ENCODE measurements at regions not wholly inside any gene's neighbourhood (a gene's known extent, or its start where the extent isn't known, plus 50 kb on each side); places are given as distances from the start of the nearest gene placed in this dataset.

- no TSS peak for BruUV-seq (replicated peaks)
- no peaks in the 10 kb centered on the region for H3K9me2 ChIP-seq (ENCODE audit: insufficient read depth)
- ChIA-PET POLR2A (ENCODE audit: unreplicated experiment) (no interaction called here), CTCF (no interaction called here)
- H3F3A ChIP-seq (ENCODE audit: insufficient read depth, low read depth): no peaks in the 10 kb centered on the region
- no peaks in the 10 kb centered on the region for H3K79me2 ChIP-seq (ENCODE audit: low read depth)
- no peaks in the 10 kb centered on the region for H3K27me3 ChIP-seq (ENCODE audit: insufficient read depth, low read depth)
- H3K27ac ChIP-seq: no peak overlapping the region
- H4K20me1 ChIP-seq (ENCODE audit: insufficient read depth): no peaks in the 10 kb centered on the region
- TF ChIP-seq CTCF (conservative IDR thresholded peaks at IDR 0.05): no peak
- no peak for TF ChIP-seq EZH2 (IDR thresholded peaks at IDR 0.05; ENCODE audit: low read depth)
- H3K4me3 ChIP-seq: no peak overlapping the region
- no peak overlapping the region for H2AFZ ChIP-seq
- H3K4me2 ChIP-seq: no peak overlapping the region
- no peak for DNase-seq
- no peaks in the 10 kb centered on the region for H3K9me3 ChIP-seq (ENCODE audit: insufficient read depth, low read depth)
- intact Hi-C loops (cut with micrococcal nuclease; ENCODE audit: unreplicated experiment): no loop called here
- H3K36me3 ChIP-seq (ENCODE audit: low read depth): no peaks in the 10 kb centered on the region
- no peaks in the 10 kb centered on the region for H3K4me1 ChIP-seq (replicated peaks; ENCODE audit: insufficient read depth)
Observed at GRCh38 chrX:149374751-149375150, 130.4 kb downstream of the IDS start.

- no peaks in the 10 kb centered on the region for H3K27me3 ChIP-seq (ENCODE audit: insufficient read depth, low read depth)
- H3K9me2 ChIP-seq (ENCODE audit: insufficient read depth): no peaks in the 10 kb centered on the region
- no peak for TF ChIP-seq EZH2 (IDR thresholded peaks at IDR 0.05; ENCODE audit: low read depth)
- TF ChIP-seq CTCF (conservative IDR thresholded peaks at IDR 0.05): no peak
- DNase-seq: peak in 1 of 2 experiments; percentile 1
- CTCF ChIA-PET: no interaction called here
- no peaks in the 10 kb centered on the region for H3K36me3 ChIP-seq (ENCODE audit: low read depth)
- no peaks in the 10 kb centered on the region for H3K79me2 ChIP-seq (ENCODE audit: low read depth)
- no peak overlapping the region for H3K27ac ChIP-seq
- H3K4me2 ChIP-seq: no peak overlapping the region
- no peaks in the 10 kb centered on the region for H3K4me1 ChIP-seq (replicated peaks; ENCODE audit: insufficient read depth)
- H3K4me3 ChIP-seq: no peak overlapping the region
- no peaks in the 10 kb centered on the region for H3K9me3 ChIP-seq (ENCODE audit: insufficient read depth, low read depth)
- no peaks in the 10 kb centered on the region for H3F3A ChIP-seq (ENCODE audit: insufficient read depth, low read depth)
- intact Hi-C loops (cut with micrococcal nuclease; ENCODE audit: unreplicated experiment): no loop called here
- no peak overlapping the region for H2AFZ ChIP-seq
- POLR2A ChIA-PET (ENCODE audit: unreplicated experiment): no interaction called here
- H4K20me1 ChIP-seq (ENCODE audit: insufficient read depth): no peaks in the 10 kb centered on the region
- no TSS peak for BruUV-seq (replicated peaks)
Observed at GRCh38 chrX:149372866-149373265, 132.2 kb downstream of the IDS start.

GRCh38 chrX:149371986-149372385 lies 133.1 kb downstream of the IDS start:
- H4K20me1 ChIP-seq (ENCODE audit: insufficient read depth): no peaks in the 10 kb centered on the region
- no peaks in the 10 kb centered on the region for H3F3A ChIP-seq (ENCODE audit: insufficient read depth, low read depth)
- H3K4me3 ChIP-seq: no peak overlapping the region
- no peak overlapping the region for H3K4me2 ChIP-seq
- no peaks in the 10 kb centered on the region for H3K9me2 ChIP-seq (ENCODE audit: insufficient read depth)
- H3K27ac ChIP-seq: no peak overlapping the region
- no peaks in the 10 kb centered on the region for H3K9me3 ChIP-seq (ENCODE audit: insufficient read depth, low read depth)
- ChIA-PET CTCF (no interaction called here), POLR2A (ENCODE audit: unreplicated experiment) (no interaction called here)
- TF ChIP-seq CTCF (conservative IDR thresholded peaks at IDR 0.05) (no peak), EZH2 (IDR thresholded peaks at IDR 0.05; ENCODE audit: low read depth) (no peak)
- no peaks in the 10 kb centered on the region for H3K36me3 ChIP-seq (ENCODE audit: low read depth)
- no peaks in the 10 kb centered on the region for H3K27me3 ChIP-seq (ENCODE audit: insufficient read depth, low read depth)
- H3K79me2 ChIP-seq (ENCODE audit: low read depth): no peaks in the 10 kb centered on the region
- BruUV-seq (replicated peaks): no TSS peak
- intact Hi-C loops (cut with micrococcal nuclease; ENCODE audit: unreplicated experiment): no loop called here
- no peak for DNase-seq
- no peaks in the 10 kb centered on the region for H3K4me1 ChIP-seq (replicated peaks; ENCODE audit: insufficient read depth)
- H2AFZ ChIP-seq: no peak overlapping the region

All from PC-9 (cell line).